ENCODE measurements at regions not wholly inside any gene's neighbourhood (a gene's known extent, or its start where the extent isn't known, plus 50 kb on each side); places are given as distances from the start of the nearest gene placed in this dataset.

GRCh38 chr9:14515571-14516198, 177.5 kb downstream of the ZDHHC21 start:
- Histone ChIP-seq H3K9ac (ENCODE audit: insufficient read depth in 1 of 2, low read length in 2 of 2) (no peak overlapping the region), H3K4me3 (no peak overlapping the region), H3K36me3 (ENCODE audit: control insufficient read depth in 4 of 4, insufficient read depth in 4 of 4, low read length in 4 of 4) (no peaks in the 10 kb centered on the region), H3K27ac (ENCODE audit: low read depth in 1 of 2, low read length in 1 of 2) (no peak overlapping the region), H3K9me3 (ENCODE audit: control insufficient read depth in 4 of 4, insufficient read depth in 3 of 4, low read length in 3 of 4) (no peaks in the 10 kb centered on the region), H3K27me3 (ENCODE audit: control insufficient read depth in 3 of 3, insufficient read depth in 3 of 3, low read length in 2 of 3) (no peaks in the 10 kb centered on the region), H3K4me1 (ENCODE audit: control insufficient read depth in 5 of 5, insufficient read depth in 5 of 5, low read length in 5 of 5) (no peaks in the 10 kb centered on the region)
- WGBS, 2 donors, result 82% methylated on average over 16 of the region's 16 CpGs
- peak in 1 of 3 donors; percentile 28 for DNase-seq
- TF ChIP-seq CTCF (IDR thresholded peaks at IDR 0.05; ENCODE audit: control extremely low read depth, extremely low read depth), result no peak
- ATAC-seq (ENCODE audit: insufficient read depth, low FRiP score), result no peak

GRCh38 chr9:14515049-14515448, 178.2 kb downstream of the ZDHHC21 start:
- no peaks in the 10 kb centered on the region for H3K4me1 ChIP-seq (ENCODE audit: control insufficient read depth in 5 of 5, insufficient read depth in 5 of 5, low read length in 5 of 5)
- H3K36me3 ChIP-seq (ENCODE audit: control insufficient read depth in 4 of 4, insufficient read depth in 4 of 4, low read length in 4 of 4), result no peaks in the 10 kb centered on the region
- H3K4me3 ChIP-seq, result no peak overlapping the region
- H3K9me3 ChIP-seq (ENCODE audit: control insufficient read depth in 4 of 4, insufficient read depth in 3 of 4, low read length in 3 of 4), result no peaks in the 10 kb centered on the region
- no peak for DNase-seq
- no peak for TF ChIP-seq CTCF (IDR thresholded peaks at IDR 0.05; ENCODE audit: control extremely low read depth, extremely low read depth)
- no peak overlapping the region for H3K27ac ChIP-seq (ENCODE audit: low read depth in 1 of 2, low read length in 1 of 2)
- H3K9ac ChIP-seq (ENCODE audit: insufficient read depth in 1 of 2, low read length in 2 of 2), result no peak overlapping the region
- 49 to 64% methylated on average over 4 of the region's 4 CpGs for WGBS, 2 donors
- ATAC-seq (ENCODE audit: insufficient read depth, low FRiP score), result no peak
- no peaks in the 10 kb centered on the region for H3K27me3 ChIP-seq (ENCODE audit: control insufficient read depth in 3 of 3, insufficient read depth in 3 of 3, low read length in 2 of 3)

GRCh38 chr9:14512942-14513341, 180.3 kb downstream of the ZDHHC21 start:
- 92 to 99% methylated on average over 1 of the region's 1 CpG for WGBS, 2 donors
- peaks cover 0 to 1% (median 0%) of the 10 kb centered on the region in 5 donors for H3K4me1 ChIP-seq (ENCODE audit: control insufficient read depth in 5 of 5, insufficient read depth in 5 of 5, low read length in 5 of 5)
- ATAC-seq (ENCODE audit: insufficient read depth, low FRiP score) (no peak), DNase-seq (no peak)
- no peaks in the 10 kb centered on the region for H3K9me3 ChIP-seq (ENCODE audit: control insufficient read depth in 4 of 4, insufficient read depth in 3 of 4, low read length in 3 of 4)
- no peaks in the 10 kb centered on the region for H3K27me3 ChIP-seq (ENCODE audit: control insufficient read depth in 3 of 3, insufficient read depth in 3 of 3, low read length in 2 of 3)
- no peak overlapping the region for H3K9ac ChIP-seq (ENCODE audit: insufficient read depth in 1 of 2, low read length in 2 of 2)
- H3K4me3 ChIP-seq, result no peak overlapping the region
- no peak for TF ChIP-seq CTCF (IDR thresholded peaks at IDR 0.05; ENCODE audit: control extremely low read depth, extremely low read depth)
- H3K27ac ChIP-seq (ENCODE audit: low read depth in 1 of 2, low read length in 1 of 2), result no peak overlapping the region
- no peaks in the 10 kb centered on the region for H3K36me3 ChIP-seq (ENCODE audit: control insufficient read depth in 4 of 4, insufficient read depth in 4 of 4, low read length in 4 of 4)

GRCh38 chr9:14511452-14511851, 181.8 kb downstream of the ZDHHC21 start:
- Histone ChIP-seq H3K36me3 (ENCODE audit: control insufficient read depth in 4 of 4, insufficient read depth in 4 of 4, low read length in 4 of 4) (no peaks in the 10 kb centered on the region), H3K27me3 (ENCODE audit: control insufficient read depth in 3 of 3, insufficient read depth in 3 of 3, low read length in 2 of 3) (no peaks in the 10 kb centered on the region), H3K4me3 (no peak overlapping the region), H3K9me3 (ENCODE audit: control insufficient read depth in 4 of 4, insufficient read depth in 3 of 4, low read length in 3 of 4) (no peaks in the 10 kb centered on the region), H3K27ac (ENCODE audit: low read depth in 1 of 2, low read length in 1 of 2) (no peak overlapping the region), H3K4me1 (ENCODE audit: control insufficient read depth in 5 of 5, insufficient read depth in 5 of 5, low read length in 5 of 5) (peaks cover 0 to 1% (median 0%) of the 10 kb centered on the region in 5 donors), H3K9ac (ENCODE audit: insufficient read depth in 1 of 2, low read length in 2 of 2) (no peak overlapping the region)
- ATAC-seq (ENCODE audit: insufficient read depth, low FRiP score) (no peak), DNase-seq (no peak)
- no peak for TF ChIP-seq CTCF (IDR thresholded peaks at IDR 0.05; ENCODE audit: control extremely low read depth, extremely low read depth)

Measured in lung (tissue), 11 donors.